ENCODE measurements at regions not wholly inside any gene's neighbourhood (a gene's known extent, or its start where the extent isn't known, plus 50 kb on each side); places are given as distances from the start of the nearest gene placed in this dataset.

DNA sequence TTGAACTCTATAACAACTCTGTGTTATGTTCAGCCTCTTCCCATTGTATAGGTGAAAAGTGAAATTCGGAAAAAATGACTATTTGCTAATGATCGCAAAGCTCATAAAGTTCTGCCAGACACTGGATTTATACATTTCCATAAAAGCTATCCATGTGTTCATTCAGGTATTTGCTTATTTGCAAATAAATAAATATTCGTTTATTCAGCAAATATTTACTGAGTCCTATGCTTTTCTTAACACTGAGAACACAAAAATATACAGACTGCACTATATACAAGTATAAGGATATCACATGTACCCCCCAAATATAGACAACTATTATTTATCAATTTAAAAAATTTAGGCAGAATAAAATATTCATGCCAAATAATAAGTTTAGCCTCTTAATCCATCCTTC lies 63.2 kb upstream of the ATP8B1 start:
- DNase-seq, result no peak

- DNase-seq, result no peak
Observed at GRCh38 chr18:57864615-57865121, 61.6 kb upstream of the ATP8B1 start.

- no peak for DNase-seq
Observed at GRCh38 chr18:57863706-57864105, 60.6 kb upstream of the ATP8B1 start.

DNA sequence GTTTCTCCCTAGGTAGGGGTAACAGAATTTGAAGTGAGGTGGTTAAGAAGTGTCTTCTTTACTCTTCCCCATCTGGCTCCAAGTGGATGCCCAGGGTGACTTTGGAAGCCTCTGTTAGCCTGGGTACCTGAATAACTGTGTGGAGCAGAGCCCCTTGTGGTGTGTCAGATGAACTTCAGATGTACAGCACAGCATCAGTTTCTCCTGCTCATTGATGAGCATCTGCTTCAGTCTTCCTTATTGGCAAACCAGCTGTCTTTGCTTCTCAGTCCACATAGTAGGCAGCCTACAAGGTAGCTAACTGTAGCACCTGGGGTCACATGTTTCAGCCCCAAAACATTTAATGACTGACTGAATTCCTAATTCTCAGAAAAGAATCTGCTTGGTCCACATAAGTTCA lies 56.2 kb upstream of the ATP8B1 start:
- no peak for DNase-seq

- DNase-seq, result no peak
Observed at GRCh38 chr18:57856557-57857280, 53.6 kb upstream of the ATP8B1 start.

- DNase-seq, result no peak
Observed at GRCh38 chr18:57856128-57856527, 53.0 kb upstream of the ATP8B1 start.

- DNase-seq, result no peak
Observed at GRCh38 chr18:57855551-57855950, 52.4 kb upstream of the ATP8B1 start.

GRCh38 chr18:57854726-57855125 lies 51.6 kb upstream of the ATP8B1 start:
- DNase-seq, result no peak

DNA sequence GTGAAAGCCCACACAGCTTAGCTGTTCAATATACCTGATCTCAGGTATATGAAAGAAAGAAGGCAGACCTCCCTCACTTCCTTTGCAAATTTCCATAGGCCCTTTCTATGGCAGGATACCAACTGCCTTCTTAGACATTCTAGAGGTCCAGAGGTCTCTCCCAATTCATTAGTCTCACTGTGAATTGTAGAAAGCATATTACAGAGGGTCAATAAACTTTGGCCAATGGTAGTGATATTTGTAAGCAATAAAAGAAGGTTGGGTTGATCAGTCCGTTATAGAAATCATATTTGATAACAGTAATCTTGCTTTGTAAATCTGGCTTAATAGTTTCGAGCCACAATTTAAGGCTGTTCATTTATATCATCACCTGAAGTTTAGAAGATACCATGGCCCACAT lies 50.7 kb upstream of the ATP8B1 start:
- DNase-seq, result no peak

DNA sequence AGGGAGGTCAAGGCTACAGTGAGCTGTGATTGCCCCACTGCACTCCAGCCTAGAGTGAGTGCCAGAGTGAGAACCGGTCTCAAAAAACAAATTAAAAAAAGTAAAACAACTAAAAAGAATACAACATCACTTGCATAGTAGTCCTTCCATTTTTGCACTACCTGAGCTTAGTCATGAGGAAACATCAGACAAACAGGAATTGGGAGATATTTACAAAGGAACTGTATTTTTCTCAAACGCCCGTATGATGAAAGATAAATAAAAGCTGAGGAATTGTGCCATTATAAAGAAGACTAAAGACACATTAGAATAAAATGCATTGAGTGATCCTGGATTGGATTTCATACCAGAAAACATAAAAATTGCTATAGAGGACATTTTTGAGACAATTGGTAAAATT lies 50.0 kb upstream of the ATP8B1 start:
- no peak for DNase-seq
